DMS79 (cell line): ENCODE measurements at regions not wholly inside any gene's neighbourhood (a gene's known extent, or its start where the extent isn't known, plus 50 kb on each side); places are given as distances from the start of the nearest gene placed in this dataset.

Experiments
- DNase-seq: peaks from one replicate; lab custom pipeline; 2025; lab: John Stamatoyannopoulos, UW

- no peak for DNase-seq
Measured at GRCh38 chr12:91852634-91853033, 293.0 kb downstream of the BTG1 start.

DNA sequence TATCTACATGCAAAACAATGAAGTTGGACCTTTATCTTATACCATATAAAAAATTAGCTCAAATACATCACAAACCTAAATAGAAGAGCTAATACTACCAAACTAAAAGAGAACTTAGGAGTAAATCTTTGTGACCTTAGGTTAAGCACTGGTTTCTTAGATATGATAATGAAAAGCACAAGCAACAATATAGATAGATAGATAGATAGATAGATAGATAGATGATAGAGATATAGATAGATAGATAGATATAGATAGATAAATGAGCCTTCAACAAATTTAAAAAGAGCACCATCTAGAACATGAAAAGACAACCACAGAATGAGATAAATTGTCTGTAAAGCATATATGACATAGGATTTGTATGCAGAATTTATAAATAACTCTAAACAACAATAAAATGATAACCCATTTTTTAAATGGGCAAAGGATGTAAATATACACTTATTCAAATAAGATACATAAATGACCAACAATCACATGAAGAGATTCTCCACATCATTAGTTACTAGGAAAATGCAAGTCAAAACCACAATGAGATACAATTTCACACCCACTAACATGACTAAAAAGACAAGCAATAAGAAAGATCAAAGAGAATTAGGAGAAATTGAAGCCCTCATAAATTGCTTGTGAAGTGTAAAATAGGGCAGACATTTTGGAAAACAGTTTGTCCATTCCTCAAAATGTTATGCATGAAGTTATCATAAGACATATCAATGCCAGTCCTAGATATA, 293.7 kb downstream of the BTG1 start:
- DNase-seq, result no peak

- no peak for DNase-seq
Measured at GRCh38 chr12:91846466-91847055, 299.1 kb downstream of the BTG1 start.

GRCh38 chr12:91845365-91845764, 300.3 kb downstream of the BTG1 start:
- no peak for DNase-seq

- DNase-seq, result no peak
Measured at GRCh38 chr12:91841822-91842221, 303.8 kb downstream of the BTG1 start.

DNA sequence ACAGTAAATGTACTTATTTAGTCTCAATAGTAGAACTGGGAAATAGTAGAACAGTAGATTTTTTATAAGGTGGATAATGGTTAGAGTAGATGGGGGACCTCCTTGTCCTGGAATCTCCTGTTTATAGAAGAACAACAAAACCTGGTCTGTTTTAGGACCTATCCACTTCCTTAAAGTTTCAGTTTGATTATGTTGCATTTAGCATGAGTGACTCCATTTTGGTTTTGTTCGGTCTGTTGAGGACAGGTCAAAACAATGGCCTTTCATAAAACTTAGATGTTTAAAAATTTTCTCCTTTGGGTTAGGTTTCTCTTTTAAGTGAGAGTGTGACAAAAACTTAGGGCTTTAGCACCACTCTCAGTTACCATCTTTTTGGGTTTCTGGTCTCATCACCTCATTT, 308.9 kb downstream of the BTG1 start:
- no peak for DNase-seq

- DNase-seq, result no peak
Measured at GRCh38 chr12:91836264-91836663, 309.4 kb downstream of the BTG1 start.

- no peak for DNase-seq
Measured at GRCh38 chr12:91835693-91836092, 310.0 kb downstream of the BTG1 start.

DNA sequence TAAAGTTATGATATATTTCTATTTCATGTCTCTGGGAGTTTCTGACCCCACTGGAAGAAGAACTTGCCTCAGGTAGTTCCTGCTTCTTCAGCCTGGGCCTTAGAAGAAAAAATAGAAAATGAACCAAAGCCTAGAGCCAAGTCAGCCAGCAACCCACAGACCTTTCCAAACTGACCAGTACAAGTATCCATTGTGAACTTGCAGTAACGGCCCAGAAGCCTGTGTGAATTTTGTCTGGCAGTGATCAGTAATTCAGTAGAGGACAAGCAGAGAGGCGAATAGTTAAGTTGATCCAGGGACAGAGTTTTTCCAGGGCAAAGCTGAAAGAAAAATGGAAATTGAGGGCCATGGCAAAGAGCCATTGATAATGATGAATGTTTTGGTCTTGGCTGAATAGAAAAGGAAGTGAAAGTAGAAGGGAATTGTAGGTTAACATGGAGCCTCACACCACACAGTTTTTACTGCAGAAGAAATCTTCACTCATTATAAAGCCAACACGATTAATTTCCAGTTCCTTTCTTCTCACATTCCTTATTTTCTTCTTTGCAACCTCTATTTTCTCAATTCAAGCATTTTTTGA, 311.8 kb downstream of the BTG1 start:
- DNase-seq, result no peak

- no peak for DNase-seq
Measured at GRCh38 chr12:91825999-91826398, 319.6 kb downstream of the BTG1 start.

GRCh38 chr12:91824991-91825390, 320.7 kb downstream of the BTG1 start:
- no peak for DNase-seq

- no peak for DNase-seq
Measured at GRCh38 chr12:91819132-91819447, 326.6 kb downstream of the BTG1 start.

DNA sequence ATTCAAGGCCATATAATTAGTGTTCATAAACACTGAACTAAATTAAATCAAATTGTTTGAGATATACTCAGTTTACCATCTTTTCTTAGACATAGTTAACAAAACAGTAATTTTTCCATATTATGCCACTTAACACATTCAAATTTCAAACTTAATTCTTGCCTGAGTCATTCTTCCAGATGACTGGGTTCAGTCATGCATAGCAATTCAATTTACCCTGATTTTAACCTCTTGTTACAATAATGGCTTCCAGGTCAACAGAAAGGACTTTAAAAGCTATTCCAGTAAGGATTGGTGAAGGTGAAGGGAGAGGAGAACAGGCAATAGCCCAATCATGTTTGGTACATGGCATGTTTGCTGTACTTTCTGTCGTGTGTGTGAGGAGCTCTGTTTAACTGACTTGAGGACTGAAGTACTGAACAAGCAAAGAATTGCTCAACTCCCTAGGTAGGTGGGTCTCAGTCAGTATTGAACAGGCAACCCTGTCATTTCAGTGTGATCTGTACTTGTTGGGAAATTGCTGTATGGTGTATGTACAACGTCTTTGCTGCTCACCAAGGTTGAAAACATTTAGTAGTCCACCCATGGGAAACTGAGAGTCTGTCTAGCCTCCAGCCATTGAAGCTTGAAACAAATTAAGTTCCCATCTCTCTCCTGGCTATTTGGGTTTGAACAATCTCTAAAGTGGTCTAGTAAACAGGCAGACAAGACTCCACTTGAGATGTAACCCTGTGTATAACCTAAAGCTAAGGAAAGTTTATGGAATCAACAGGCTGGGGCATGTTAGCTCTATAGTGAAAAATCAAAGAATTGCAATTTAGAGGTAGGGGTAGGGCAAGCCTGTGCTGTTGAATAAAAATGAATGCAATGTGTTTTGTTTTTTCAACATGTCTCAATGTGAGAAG, 327.2 kb downstream of the BTG1 start:
- DNase-seq, result peak; percentile 61

GRCh38 chr12:91817517-91817916, 328.1 kb downstream of the BTG1 start:
- DNase-seq, result no peak

DNA sequence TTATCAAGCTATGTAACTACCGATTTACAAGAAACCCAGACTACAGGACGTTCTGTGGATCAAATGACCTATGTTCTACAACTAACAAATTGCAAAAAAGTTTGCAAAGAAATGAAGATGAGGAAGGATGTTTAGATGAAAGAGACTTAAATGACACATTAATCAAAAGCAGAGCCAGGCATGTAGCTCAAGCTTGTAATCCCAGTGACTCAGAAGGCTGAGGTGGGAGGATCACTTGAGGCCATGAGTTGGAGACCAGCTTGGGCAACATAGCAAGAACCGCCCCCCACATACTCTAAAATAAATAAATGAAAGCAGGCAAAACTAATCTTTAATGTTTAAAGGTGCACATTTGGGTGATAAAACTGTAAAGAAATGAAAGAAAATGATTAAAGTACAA, 331.9 kb downstream of the BTG1 start:
- DNase-seq, result no peak

DNA sequence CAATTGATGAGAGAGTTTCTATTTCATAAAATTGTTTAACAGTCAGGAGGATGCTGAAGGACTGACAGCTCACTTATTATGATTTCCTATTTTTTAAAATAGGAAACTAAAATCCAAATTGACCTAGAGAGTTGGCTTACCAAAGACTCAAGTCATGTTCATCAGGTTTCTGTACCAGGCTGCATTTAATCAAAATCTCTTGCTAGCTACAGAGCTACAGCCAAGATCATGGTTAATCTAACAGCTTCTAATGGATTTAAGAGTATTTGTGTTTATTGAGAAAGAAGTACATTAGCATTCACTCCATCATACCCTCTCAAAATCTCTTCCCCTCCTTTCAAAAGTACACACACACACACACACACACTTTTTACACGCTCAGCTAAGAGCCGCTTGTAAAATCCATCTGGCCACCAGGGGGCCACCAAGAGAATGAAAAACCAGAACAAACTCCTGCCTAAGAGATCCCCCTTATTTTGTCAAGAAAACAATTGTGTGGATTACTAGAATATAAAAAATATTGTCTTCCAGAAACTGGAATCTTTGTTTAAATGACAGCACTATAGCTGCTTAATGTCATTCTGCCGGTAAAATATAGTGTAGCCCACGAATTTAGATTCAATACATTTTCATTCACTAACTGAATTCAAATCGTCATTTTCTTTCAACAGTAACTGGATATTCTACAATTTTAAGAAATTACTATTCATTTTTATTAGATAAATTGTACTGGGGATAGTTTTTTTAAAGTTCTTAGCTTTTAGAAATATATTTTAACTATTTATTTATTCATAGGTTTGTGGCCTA, 334.0 kb downstream of the BTG1 start:
- DNase-seq, result no peak

- no peak for DNase-seq
Measured at GRCh38 chr12:91810531-91811451, 334.9 kb downstream of the BTG1 start.

DNA sequence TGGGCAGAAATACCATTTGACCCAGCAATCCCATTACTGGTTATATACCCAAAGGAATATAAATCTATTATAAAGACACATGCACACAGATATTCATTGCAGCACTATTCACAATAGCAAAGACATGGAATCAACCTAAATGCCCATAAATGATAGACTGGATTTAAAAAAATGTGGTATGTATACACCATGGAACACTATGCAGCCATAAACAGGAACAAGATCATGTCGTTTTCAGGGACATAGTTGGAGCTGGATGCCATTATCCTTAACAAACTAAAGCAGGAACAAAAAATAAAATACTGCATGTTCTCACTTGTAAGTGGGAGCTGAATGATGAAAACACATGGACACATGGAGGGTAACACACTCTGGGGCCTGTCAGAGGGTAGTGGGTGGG, 335.6 kb downstream of the BTG1 start:
- no peak for DNase-seq

DNA sequence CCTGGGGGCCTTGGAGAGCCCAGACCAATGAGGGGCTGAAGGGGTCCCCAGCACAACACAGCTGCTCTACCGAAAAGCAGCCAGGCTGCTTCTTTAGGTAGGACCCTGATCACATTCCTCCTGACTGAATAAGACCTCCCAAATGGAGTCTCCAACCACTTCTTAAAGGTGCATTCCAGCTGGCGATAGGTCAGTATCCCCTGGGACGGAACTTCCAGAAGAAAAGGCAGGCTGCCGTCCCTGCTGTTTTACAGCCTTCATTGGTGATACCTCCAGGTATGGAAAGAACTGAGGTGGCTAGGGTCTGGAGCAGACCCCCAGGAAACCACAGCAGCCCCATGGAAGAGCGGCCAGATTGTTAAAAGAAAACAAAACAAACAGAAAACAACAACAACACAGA, 340.6 kb downstream of the BTG1 start:
- DNase-seq, result no peak

DNA sequence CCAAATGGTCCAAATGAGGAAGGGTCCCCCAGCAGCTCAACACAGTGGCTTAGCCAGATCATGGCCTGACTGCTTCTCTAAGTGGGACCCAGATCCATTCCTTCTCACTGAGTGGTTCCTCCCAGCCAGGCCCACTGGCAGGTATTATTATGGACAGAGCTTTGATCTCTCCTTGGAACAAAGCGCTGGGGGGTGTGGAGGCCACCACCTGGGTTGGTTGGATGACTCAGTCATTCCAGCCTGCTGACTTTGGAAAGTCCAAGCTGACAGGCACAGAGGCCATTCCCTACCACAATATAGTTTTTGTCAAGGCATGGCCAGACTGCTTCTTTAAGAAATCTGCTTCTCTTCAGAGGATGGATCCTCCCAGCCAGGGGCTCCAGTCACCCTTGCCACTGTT, 341.1 kb downstream of the BTG1 start:
- no peak for DNase-seq

DNA sequence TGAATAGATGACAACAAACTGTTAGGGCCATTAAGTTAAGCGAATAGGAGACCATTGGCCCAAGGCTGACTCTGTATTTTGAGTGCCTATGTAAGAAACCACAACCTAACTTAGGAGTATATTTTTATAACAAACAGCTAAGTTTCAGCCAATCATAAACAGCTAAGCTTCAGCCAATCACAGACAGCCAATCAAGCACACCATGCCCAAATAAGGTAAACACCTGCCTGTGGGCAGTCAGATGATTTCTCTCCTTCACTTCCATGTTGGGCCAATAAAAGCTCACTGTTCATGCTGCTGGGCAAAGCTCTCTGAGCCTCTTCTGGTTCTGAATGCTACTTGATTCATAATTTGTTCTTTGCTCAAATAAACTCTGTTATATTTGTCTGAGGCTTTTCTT, 344.6 kb downstream of the BTG1 start:
- DNase-seq, result no peak
